Fibroblast of peridontal ligament (primary cell): ENCODE measurements at regions not wholly inside any gene's neighbourhood (a gene's known extent, or its start where the extent isn't known, plus 50 kb on each side); places are given as distances from the start of the nearest gene placed in this dataset.

Experiments used
- DNase-seq: peaks from one replicate; pipeline ENCODE4 v3.0.0-alpha.2; 2010; ENCODE audit errors: extremely low read depth

DNA sequence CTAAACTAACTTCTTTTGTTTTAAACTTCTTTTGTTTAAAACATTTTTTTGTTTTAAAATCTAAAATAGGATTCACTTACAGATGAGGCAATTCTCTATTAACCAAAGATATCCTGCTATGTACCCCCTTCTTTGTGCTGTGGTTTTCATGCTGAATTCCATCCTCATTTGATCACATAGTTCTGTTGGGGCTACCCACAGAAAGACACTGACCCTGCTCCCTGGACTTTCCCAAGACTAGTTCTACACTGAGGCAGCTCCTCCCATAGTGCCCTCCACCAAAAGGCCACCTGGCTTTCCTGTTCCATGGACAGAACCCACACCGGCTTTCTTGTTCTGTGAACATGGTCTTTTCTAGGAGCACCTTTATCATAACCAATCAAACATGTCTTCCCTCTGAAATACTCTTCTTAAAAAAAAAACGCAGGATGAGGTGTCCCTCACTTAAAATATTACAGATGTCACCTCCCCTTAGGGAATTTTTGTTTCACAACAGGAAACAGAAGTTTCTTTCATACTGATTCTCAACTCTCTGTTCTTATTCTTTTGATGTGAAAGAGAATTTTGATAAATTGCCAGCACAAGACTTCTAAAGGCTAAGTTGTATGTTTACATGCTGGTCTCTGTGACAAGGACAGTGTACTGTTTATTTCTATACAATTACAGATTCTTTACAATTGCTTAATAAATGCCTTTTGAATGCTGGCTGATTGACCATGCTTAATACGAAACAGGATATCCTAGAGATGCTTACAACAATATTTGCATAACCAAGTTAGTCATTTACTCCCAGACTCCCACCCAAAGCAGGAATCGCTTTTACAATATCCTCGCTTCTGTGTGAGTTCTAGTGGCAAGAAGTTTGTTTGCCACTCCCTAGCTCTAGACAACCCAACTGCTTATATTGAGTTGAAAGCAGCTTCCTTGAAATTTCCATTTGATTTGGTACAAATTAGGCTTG, 300.4 kb downstream of the DTWD2 start:
- DNase-seq: no peak

DNA sequence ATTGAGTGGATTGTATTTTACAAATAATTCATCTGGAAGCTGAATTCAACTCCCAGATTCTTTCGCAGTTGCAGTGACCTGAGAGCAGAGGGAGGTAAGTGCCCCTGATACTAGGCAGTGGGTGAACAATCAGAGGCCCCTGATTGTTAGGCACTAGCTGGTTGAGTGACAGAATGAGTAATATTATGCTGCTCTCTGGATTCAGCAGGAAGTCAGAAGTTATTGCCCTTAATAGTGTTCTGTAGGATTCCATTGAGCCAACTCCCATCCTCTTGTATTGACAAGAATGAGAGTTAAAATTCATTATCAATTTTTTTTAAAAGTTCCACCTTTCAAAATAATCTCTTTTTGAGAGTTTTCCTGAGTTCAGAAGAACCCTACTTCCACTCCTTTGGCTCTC, 301.2 kb downstream of the DTWD2 start:
- DNase-seq: no peak

DNA sequence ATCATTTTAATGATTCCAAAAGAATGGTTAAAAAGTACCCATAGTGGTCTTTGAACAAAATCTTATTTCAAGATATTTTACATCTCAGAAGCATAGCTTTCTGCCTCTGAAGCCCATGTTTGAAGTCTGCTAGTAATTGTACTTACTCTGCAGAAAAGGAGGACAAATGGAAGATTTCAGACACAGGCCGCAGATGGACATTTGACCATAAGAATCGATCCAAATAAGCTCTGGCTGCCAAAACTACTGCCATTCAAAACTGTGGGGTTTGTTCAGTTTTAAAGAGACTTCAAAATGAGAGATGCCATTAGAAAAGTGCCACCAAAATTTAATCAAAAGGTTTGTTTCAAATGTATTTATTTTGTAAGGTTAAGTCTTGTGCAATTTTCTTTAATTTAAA, 306.7 kb downstream of the DTWD2 start:
- DNase-seq: no peak

DNA sequence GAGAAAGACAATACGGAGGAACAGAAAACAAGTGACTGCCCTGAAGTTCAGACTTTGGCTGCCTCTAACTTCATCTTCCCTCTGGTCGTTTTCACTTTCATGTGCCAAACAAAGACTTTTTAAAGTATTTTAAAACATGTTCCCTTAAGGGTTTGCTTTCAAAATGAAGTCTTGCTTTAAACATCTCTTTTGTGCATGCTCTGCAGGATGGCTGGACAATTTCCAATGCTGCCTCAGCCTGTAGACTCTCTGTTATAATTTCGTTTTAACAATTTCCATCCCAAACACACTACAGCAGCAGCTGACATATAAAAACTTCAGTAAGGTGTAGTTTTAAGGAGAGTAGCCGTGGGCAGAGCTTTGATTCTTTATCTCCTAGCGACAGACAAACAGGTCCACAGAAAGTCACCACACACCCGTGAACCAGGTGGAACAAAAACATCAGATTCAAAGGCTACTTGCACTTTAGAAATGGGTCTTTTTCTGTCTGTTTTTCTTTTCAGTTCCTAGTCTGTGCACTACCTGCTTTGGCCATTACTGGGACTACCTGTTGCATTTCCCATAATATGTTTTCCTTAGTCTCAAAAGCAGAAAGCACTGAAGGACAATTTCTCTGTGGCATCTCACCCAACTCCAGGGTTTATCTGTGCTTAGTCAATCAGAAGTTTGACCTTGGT, 308.9 kb downstream of the DTWD2 start:
- no peak for DNase-seq

DNA sequence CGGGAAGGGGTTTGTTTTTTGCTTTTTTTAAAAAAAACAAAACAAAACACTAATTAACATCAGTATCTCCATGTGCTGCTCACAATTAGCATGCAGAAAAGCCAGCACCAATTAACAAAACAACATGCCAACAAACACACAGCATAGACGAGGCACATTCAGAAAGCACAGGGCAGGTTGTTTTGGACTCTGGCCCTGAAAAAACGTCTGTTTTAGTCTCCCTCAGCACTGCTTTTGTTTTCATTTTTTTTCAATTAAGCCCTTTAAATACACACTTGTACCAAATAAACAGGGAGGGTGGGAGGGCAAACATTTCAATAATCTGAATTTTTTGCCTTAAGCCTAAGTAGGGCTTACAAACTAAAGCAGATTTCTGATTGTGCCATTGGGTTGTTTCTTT, 309.6 kb downstream of the DTWD2 start:
- no peak for DNase-seq

DNA sequence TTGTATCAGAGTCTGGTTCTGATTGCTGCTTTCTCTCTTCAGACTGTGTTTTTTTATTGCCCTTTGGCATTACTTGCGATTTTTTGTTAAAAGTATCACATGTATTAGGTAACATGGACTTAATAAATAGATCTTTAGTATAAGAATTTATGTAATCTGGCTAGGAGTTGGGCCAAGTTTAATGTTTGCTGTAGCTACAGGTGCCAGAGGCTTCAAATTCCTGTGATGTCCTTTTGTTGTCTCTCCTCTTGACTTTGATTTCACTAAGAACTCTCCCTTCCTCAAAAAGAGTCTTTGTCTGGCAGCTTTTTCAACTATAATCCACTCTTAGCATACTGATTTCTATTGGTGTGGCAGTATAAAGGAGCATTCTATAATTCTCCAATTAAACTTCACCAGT, 313.1 kb downstream of the DTWD2 start:
- no peak for DNase-seq

DNA sequence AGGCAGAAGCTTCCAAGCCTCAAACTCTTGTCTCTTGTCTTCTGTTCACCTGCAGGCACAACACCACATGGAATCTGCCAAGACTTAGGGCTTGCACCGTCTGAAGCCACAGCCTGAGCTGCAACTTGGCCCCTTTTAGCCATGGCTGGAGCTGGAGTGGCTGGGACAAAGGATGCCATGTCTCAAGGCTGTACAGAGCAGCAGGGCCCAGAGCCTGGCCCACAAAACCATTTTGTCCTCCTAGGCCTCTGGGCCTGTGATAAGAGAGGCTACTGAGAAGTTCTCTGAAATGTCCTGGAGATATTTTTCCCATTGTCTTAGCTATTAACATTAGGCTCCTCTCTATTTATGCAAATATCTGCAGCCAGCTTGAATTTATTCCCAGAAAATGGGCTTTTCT, 330.8 kb downstream of the DTWD2 start:
- DNase-seq: no peak

DNA sequence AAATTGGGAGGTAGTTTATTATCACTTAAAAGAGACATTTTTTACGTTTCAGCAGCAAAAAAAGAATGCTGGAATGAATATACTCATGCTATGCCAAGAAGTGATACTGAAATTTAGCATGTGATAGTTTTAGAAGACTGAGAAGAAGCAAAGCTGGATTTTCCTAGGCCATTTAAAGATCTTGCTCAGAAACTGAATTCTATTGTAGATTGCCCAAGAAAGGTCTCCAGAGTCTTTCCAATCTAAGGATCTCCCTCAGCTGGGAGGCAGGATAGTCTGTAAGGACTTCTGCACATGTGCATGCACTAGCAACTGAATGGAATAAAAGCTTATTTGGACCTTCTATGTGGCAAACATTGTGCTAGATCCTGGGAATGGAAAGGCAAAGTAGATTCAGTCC, 334.5 kb downstream of the DTWD2 start:
- DNase-seq: no peak

DNA sequence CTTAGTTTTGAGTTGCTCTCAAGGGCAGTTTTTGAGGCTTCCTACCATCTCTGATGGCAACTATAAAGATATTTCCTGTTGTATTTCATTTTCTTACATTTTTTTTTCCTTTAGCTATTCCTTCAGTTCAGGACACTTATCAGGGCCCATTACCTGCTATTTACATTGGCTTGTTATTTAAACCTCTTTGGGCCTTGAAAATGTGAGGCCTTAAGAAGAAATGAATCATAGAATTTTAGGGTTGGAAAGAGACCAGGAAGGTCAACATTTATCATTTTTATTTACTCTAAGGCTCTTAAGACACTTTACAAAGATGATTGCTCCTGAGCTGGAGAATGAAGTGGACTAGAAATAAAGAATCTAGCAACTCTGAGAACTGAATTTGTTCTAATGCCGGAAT, 335.2 kb downstream of the DTWD2 start:
- DNase-seq: no peak

DNA sequence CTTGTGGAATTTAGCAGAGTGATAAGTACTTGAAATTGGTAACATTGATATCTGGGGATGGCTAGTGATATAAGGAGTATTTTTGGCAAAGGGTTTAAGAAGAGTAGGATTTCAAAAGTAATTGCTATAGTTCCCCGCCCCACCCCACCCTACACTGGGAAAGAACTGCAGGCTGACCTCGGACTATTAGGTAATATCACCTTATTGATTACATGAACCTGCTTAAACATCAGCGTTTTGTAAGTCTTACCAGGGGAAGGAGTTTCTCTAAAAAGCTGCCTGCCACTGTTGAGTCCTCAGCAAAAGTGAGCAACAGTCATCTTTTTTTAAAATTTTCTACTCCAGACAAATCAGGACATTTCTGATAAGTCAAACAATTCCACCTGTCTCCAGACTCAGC, 337.3 kb downstream of the DTWD2 start:
- DNase-seq: no peak

DNA sequence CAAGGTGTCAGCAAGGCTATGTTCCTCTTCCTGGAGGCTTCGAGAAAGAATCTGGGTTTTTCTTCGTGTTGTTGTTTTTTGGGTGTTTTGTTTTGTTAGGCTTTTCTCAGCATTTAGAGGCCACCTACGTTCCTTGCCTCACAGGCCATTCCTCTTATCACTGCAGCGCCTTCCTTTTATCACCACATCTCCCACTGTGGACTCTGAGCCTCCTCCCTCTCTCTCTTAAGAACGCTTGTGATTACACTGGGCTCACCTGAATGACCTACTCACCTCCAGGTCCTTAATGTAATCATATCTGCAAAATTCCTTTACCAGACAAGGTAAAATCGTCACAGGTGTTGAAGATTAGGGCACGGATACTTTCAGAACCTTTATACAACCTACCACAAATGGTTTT, 340.8 kb downstream of the DTWD2 start:
- DNase-seq: no peak

DNA sequence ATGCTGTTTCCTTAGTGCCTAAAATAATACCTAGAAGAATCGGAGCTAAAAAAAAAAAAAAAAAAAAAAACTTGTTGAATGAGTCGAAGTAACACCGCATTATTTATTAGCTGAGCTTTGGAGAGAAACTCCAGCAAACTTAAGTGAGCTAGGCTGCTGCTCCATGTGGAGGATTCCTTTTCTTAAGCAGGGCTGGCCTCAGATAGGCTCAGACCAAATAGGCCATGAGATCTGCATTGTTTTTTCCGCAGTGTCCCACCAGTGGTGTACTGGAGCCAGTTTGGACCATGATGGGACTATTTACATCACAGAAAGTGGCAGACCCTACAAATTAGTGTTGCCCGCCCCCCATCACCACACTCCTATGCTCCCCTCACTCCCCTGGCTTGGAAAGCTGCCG, 341.4 kb downstream of the DTWD2 start:
- DNase-seq: no peak

DNA sequence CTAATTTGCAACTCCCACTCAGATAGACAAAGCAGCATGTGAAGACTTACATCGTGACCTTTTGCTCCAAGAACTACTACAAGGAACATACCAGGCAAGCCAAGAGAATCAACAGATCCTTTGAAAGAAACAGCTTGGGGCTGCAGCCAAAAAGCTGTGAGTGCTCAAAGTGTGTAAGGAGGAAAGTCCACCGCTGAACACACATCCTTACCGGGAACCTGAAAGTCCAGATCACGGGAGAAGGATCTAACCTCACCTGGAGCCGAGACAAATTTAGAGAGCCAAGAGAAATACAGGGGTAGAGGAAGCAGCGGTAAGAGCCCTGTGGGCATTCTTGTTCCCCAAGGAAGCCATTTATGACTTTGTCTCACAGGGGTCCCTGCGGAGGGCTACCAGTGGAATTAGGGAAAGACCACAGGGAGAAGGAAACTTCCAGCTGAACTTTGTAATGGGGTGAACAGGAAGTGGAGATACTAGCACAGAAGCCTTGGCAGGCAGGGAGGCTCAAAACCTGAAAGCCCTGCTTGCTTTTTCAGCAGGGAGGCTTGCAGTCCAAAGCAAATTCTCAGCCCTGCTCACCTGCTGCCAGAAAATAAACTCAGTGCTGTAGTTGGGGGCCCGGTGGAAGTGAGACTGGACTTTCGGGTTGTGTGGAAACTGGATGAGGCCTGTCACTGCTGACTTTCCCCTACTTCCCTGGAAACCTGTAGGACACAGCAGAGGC, 350.2 kb downstream of the DTWD2 start:
- no peak for DNase-seq

DNA sequence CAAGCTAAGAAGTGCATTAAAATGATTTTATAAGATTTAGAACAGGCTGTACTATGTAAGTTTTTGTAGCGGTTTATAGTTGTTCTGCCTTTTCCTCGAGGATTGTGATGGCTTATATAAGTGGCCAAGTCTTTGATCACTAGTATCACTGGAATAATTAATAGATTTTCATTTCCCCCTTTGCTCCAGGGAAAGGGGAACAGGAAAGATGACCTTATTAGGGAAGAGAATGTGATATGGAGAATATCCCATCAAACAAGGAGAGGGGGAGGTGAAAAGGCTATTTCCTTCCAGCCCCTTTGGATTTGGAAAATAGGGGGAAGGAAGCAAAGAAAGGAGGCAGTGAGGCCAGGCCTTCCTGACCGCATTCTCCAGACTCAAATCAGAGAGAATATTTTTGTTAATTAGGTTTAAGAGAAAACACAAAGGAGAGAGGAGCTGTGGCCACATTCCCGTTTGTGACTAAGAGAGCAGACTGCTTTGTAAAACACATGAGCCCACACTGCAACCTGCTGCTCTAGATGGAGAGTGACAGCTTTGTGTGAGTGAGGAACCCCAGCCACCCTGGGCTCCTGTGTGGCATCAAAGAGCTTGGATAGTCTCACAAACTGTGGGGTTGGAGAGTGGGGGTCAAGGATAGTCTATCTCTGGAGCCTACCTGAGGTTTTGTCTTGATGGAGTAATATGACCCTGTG, 359.5 kb downstream of the DTWD2 start:
- peak; percentile 4 for DNase-seq

DNA sequence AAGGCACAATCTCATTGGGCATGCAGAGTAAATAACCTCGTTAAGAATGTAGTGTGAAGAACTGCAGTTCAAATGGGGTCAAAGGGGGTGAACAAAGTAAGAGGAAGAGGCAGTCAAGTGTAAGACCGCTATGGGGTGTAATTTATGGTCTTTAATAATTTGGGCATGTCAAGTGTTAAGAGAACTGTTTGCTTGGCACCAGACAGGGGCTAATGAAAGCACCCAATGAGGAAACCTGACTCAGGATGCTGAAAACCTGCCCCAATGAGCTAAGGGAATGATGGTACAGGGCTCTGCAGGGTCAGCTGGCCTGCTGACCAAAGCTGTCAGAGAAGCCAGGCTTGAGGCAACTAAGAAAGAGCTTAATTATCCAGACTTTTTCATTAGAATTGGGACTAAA, 368.1 kb downstream of the DTWD2 start:
- DNase-seq: no peak

DNA sequence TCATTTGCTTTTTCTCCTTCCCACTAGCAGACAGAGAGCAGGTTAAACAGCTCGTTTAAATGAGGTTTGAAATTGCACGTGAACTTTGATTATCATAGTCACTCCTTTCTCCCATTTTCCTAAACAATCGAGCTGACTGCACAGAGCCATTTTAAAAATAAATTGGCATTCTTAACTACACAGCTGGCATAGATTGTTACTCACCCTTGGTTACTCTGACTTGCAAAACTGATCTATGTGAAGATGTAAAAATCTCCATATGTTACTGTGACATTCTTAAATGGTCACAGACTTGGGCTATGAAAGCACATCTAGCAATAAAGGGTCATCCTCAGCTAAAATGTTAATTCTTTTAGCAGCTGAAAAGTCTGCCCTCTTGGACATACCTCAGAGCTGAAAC, 368.5 kb downstream of the DTWD2 start:
- no peak for DNase-seq

DNA sequence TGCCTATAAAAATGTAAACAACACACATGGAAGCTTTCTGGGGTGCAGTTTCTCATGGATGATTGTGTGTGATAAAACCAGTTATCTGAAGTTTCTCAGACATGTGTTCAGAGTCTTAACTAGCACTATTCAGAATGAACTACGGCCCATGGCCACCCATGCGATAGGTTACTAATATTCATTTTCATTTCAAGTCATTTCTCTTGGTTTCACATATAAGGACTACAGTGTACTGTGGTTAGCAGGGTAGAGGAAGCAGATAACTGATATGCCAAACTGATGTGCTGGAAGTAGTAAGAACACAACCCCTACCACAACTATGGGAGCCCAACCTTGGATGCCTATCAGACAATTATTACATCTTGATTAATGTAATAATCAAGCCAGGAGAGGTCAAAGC, 372.1 kb downstream of the DTWD2 start:
- DNase-seq: no peak

DNA sequence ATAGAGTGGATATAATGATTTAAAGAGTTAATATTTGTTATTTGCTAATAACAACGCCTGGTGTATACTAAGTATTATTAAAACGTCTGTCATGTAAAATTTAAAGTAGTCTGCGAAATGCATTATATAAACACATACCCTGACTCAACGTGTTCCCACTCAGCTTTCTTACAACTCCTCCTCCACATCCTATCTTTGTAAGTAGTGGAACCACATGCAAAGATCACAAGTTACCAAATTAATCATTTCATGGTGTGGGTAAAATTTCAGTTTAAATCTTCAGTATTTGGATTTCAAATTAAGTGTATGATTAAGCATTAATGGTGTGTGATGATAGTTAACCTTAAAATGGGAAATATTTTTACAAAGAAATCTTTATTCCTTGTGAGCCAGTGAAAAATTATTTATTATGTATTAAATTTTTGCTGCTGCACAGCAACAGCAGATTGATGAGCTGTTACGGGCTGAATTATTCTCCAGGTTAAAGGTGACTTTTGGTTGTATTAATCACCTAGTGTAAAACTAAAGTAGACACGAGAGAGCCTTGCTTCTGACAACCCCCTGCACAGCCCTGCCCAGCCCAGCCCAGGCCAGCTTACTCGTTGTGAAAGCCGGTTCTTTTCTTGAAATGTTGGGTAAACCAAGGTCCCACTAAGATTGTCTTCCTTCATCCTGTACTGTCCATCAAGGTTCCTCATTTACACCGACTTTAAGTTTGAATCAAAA, 373.5 kb downstream of the DTWD2 start:
- no peak for DNase-seq

DNA sequence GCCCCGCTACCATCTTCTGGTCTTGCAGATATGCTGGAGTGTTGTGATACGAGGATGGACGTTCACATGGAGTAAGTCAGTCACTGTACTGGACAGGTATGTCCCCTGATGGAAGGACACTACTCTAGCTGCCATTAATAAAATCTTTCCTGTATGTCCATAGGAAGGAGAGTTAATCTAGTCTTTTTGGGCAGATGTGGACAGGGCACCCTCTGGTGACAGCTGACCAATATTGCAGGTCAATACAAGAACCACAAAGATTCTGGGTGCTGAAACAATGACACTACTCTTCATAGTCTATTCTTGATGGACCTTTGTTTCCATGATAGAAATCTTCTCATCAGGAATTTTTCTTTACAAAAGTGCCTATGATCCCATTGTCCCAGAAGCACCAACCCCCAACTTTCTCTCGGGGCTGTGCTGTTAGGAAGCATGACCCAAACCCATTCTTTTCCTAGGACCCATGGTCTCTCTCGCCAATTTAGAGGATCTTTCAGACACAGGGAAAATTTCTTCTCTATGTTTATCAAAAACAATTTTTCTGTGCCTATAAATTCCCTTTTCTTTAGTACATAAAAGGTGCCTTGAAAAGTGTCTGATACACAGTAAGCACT, 376.9 kb downstream of the DTWD2 start:
- DNase-seq: peak; percentile 61

DNA sequence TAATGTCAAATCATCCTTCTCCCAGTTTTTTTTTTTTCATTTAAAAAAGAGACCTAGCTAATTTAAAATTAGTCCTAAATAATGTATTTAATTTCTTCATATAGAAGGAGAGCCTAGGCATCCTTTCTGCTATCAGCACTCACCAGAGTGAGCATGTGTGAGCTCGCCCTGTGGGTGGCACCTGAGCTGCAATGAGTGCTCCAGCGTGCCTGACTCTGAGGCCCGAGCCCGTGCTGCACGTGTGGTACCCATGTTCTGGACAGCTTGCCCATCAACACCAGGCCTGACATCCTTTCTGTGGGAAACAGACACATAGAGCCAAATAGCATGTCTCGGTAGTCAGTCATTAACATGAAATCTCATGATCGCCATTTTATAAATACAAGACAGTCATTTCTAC, 381.4 kb downstream of the DTWD2 start:
- no peak for DNase-seq

DNA sequence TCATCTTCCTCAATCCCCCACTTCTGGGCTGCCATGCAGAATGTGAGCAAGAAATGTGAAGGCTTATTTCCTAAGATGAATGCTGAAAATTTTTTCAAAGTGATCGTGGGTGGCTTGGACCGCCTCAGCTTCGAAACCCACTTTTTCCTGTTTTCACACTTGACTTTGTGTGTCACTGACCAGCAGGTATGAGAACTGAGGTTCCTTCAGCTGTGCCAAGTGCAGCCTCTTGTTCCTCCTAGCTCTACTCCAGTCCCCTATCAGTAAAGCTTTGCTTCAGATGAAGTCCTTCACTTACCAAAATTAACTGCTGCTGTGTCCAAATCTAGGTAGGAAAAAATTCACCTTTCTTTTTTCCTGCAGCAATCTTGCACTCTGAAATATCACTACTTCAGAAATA, 382.6 kb downstream of the DTWD2 start:
- no peak for DNase-seq
